Adipocyte (in vitro differentiated cells): ENCODE measurements at regions not wholly inside any gene's neighbourhood (a gene's known extent, or its start where the extent isn't known, plus 50 kb on each side); places are given as distances from the start of the nearest gene placed in this dataset.
"Not testable (repeated sequence)": the region's sequence is repeated elsewhere in the genome, so short reads cannot be mapped to it uniquely, and the experiment has no call there.

ENCODE experiments used
- DNase-seq: peaks from one replicate; pipeline ENCODE4 v3.0.0-alpha.2; 2015; ENCODE audit warnings: low read depth
- H3K27me3 ChIP-seq: replicated peaks from 2 replicates; pipeline ENCODE4 v1.7.0; 2013; ENCODE audit warnings: mild to moderate bottlenecking, low read length, moderate library complexity; ENCODE audit not compliant: control insufficient read depth, insufficient read depth
- H3K36me3 ChIP-seq: 2 replicates; pipeline ENCODE4 v1.7.0; 2013; ENCODE audit warnings: low read length, mild to moderate bottlenecking, moderate library complexity; ENCODE audit not compliant: control insufficient read depth, insufficient read depth, severe bottlenecking
- H3K4me1 ChIP-seq: 2 replicates; pipeline ENCODE4 v1.7.0; 2013; ENCODE audit warnings: mild to moderate bottlenecking, low read length, moderate library complexity; ENCODE audit not compliant: control insufficient read depth, insufficient read depth
- H3K4me3 ChIP-seq: 2 replicates; pipeline ENCODE4 v1.7.0; 2013; ENCODE audit warnings: mild to moderate bottlenecking, low read length, moderate library complexity
- H3K9ac ChIP-seq: 2 replicates; pipeline ENCODE4 v1.7.0; 2013; ENCODE audit warnings: mild to moderate bottlenecking, low read length, moderate library complexity
- H3K9me3 ChIP-seq: 2 replicates; pipeline ENCODE4 v1.7.0; 2013; ENCODE audit warnings: mild to moderate bottlenecking, low read length, moderate library complexity; ENCODE audit not compliant: control insufficient read depth

DNA sequence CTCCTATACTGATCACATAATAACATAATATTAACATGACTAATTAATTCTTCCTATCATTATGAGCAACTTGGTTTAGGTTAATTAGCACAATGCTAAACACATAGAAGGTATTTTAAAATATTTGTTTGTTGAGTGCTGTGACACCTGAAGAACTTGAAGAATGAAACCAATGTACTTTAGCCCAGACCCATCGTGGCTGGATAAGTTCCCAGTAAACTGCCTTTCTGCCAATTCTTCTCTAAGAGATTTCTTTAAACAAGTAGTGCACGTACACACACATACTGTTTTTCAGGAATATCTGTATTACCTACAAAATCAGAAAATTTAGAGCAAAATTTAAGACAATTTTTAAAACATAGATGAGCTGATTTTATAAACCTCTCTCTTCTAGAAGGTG, 207.4 kb upstream of the SSTR1 start:
- Histone ChIP-seq H3K36me3 (no peaks in the 10 kb centered on the region), H3K27me3 (no peaks in the 10 kb centered on the region)
- no peak for DNase-seq

GRCh38 chr14:38001501-38001900, 206.2 kb upstream of the SSTR1 start:
- H3K36me3 ChIP-seq: no peaks in the 10 kb centered on the region
- no peak for DNase-seq
- H3K4me1 ChIP-seq: no peaks in the 10 kb centered on the region
- H3K9ac ChIP-seq: no peak overlapping the region
- H3K9me3 ChIP-seq: no peaks in the 10 kb centered on the region
- no peak overlapping the region for H3K4me3 ChIP-seq
- H3K27me3 ChIP-seq: no peaks in the 10 kb centered on the region

More for the DNA sequence above, 207.4 kb upstream of the SSTR1 start:
- Histone ChIP-seq H3K9ac (no peak overlapping the region), H3K4me1 (no peaks in the 10 kb centered on the region), H3K9me3 (no peaks in the 10 kb centered on the region), H3K4me3 (no peak overlapping the region)

- H3K9me3 ChIP-seq: no peaks in the 10 kb centered on the region
- H3K9ac ChIP-seq: no peak overlapping the region
- H3K36me3 ChIP-seq: no peaks in the 10 kb centered on the region
- no peak for DNase-seq
- no peak overlapping the region for H3K4me3 ChIP-seq
- no peaks in the 10 kb centered on the region for H3K27me3 ChIP-seq
- no peaks in the 10 kb centered on the region for H3K4me1 ChIP-seq
These were observed 203.7 kb upstream of the SSTR1 start for GRCh38 chr14:38003746-38004609.

GRCh38 chr14:38004610-38004879, 203.2 kb upstream of the SSTR1 start:
- H3K4me3 ChIP-seq: no peak overlapping the region
- H3K36me3 ChIP-seq: no peaks in the 10 kb centered on the region
- no peaks in the 10 kb centered on the region for H3K9me3 ChIP-seq
- H3K4me1 ChIP-seq: no peaks in the 10 kb centered on the region
- H3K27me3 ChIP-seq: no peaks in the 10 kb centered on the region
- H3K9ac ChIP-seq: no peak overlapping the region
- no peak for DNase-seq

- H3K9me3 ChIP-seq: peaks cover 14% of the 10 kb centered on the region
- DNase-seq, H3K36me3 ChIP-seq: not testable (repeated sequence)
These were observed 196.5 kb upstream of the SSTR1 start for GRCh38 chr14:38011156-38011555.

DNA sequence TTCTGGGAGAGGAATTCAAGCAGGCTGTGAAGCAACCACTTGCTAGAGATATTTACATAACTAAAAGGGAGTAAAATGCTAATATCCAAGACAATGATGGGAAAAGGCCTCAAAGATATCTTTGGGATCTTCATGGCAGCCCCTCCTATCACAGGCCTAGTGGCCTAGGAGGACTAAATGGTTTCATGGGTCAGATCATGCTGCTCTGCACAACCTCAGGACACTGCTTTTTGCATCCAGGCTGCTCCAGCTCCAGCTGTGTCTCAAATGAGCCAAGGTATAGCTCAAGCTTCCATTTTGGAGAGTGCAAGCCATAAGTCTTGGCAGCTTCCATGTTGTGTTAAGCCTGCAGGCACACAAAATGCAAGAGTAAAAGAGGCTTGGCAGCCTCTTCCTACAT, 195.6 kb upstream of the SSTR1 start:
- peaks cover 14% of the 10 kb centered on the region for H3K9me3 ChIP-seq
- no peaks in the 10 kb centered on the region for H3K4me1 ChIP-seq
- H3K36me3 ChIP-seq: no peaks in the 10 kb centered on the region
- no peak for DNase-seq
- H3K27me3 ChIP-seq: no peaks in the 10 kb centered on the region
- H3K9ac ChIP-seq: no peak overlapping the region
- no peak overlapping the region for H3K4me3 ChIP-seq

More at GRCh38 chr14:38011156-38011555, 196.5 kb upstream of the SSTR1 start:
- not testable (repeated sequence) for H3K4me3 ChIP-seq, H3K4me1 ChIP-seq, H3K9ac ChIP-seq, H3K27me3 ChIP-seq

DNA sequence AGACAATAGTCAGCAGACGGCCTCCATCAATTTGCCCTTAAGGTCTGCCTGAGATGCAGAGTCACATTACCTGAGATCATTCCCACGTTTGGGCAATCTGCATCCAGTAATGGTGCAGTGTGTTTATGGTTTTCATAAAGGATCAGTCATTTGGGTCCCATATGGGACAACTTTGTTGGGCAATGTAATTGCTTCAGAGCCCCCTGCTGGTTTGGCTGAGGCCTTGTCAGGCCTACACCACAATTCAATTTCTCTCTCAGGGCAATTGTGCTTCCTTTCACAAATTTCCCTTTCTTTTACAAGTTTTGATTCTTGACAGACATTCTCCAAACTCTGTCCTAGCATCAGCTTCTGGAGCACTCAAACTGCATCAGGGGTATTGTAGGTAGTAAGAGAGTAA, 191.2 kb upstream of the SSTR1 start:
- Histone ChIP-seq H3K27me3 (no peaks in the 10 kb centered on the region), H3K9ac (no peak overlapping the region), H3K4me3 (no peak overlapping the region), H3K9me3 (peaks cover 11% of the 10 kb centered on the region), H3K4me1 (no peaks in the 10 kb centered on the region), H3K36me3 (no peaks in the 10 kb centered on the region)
- DNase-seq: no peak

DNA sequence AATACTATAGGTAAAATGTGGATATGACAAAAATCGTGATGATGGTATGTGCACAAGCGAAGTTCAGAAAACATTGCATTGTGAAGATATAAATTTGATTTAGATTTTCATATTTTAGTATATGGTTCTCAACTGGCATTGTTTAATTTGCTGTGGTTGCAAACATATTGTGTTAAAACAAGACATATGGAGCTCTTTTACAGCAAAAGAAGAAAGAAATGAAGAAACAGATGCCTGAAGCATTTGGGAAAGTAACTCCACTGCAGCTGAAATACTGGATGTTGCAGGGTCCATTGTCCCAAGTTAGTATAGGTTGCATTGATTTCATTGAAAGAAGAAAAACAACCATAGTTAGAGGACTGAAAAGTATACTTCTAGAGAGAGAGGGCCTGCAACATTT, 185.8 kb upstream of the SSTR1 start:
- no peak overlapping the region for H3K9ac ChIP-seq
- DNase-seq: no peak
- peaks cover 21% of the 10 kb centered on the region for H3K9me3 ChIP-seq
- no peaks in the 10 kb centered on the region for H3K36me3 ChIP-seq
- H3K4me3 ChIP-seq: no peak overlapping the region
- no peaks in the 10 kb centered on the region for H3K4me1 ChIP-seq
- no peaks in the 10 kb centered on the region for H3K27me3 ChIP-seq

DNA sequence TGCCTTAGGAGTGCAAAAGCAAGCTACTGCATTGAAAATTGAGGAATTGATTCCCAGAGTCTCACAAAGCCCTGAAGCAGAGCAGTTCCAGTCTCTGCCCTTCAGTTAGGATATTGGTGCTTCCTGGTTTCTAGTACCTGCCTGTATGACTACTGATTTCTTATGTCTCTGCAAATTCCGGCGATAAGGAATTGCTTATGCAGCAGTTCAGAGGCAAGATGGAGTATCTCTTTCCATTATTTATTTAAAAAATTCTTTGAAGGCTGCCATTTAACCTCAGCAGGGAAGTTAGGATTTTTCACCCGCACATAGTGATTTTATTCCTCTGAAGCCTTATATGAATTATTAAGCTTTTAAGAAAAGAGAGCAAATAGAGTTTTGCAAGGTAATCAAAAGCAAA, 184.9 kb upstream of the SSTR1 start:
- no peak overlapping the region for H3K9ac ChIP-seq
- no peaks in the 10 kb centered on the region for H3K27me3 ChIP-seq
- no peaks in the 10 kb centered on the region for H3K36me3 ChIP-seq
- DNase-seq: no peak
- no peak overlapping the region for H3K4me3 ChIP-seq
- no peaks in the 10 kb centered on the region for H3K4me1 ChIP-seq
- peaks cover 21% of the 10 kb centered on the region for H3K9me3 ChIP-seq

DNA sequence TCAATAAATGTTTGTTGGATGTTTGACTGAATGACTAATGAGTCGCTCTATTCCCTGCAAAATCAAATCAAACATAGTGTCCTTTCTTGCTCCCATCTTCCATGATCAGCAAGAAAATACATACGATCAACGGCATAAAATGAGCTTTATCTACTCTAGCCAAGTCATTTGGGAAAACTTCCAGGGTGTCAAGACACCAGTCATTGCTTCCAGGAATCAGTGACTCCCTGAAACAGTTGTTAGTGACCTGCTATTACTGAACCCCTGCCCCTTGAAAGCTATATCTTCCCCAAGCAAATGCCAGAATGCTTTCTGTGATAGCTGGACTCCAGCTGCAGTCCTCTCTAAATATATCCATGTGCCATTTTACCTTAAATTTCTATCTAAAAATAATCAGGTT, 169.5 kb upstream of the SSTR1 start:
- no peaks in the 10 kb centered on the region for H3K27me3 ChIP-seq
- no peak for DNase-seq
- no peak overlapping the region for H3K4me3 ChIP-seq
- H3K36me3 ChIP-seq: no peaks in the 10 kb centered on the region
- H3K9ac ChIP-seq: no peak overlapping the region
- H3K4me1 ChIP-seq: peaks cover 11% of the 10 kb centered on the region
- H3K9me3 ChIP-seq: no peaks in the 10 kb centered on the region

GRCh38 chr14:38038986-38039385, 168.7 kb upstream of the SSTR1 start:
- peaks cover 11% of the 10 kb centered on the region for H3K4me1 ChIP-seq
- H3K27me3 ChIP-seq: no peaks in the 10 kb centered on the region
- H3K4me3 ChIP-seq: no peak overlapping the region
- H3K9me3 ChIP-seq: no peaks in the 10 kb centered on the region
- no peak overlapping the region for H3K9ac ChIP-seq
- DNase-seq: no peak
- H3K36me3 ChIP-seq: no peaks in the 10 kb centered on the region

- Histone ChIP-seq H3K9ac (no peak overlapping the region), H3K9me3 (no peaks in the 10 kb centered on the region), H3K27me3 (no peaks in the 10 kb centered on the region), H3K4me3 (no peak overlapping the region), H3K36me3 (no peaks in the 10 kb centered on the region), H3K4me1 (peaks cover 11% of the 10 kb centered on the region)
- DNase-seq: peak; percentile 37
These were observed 168.2 kb upstream of the SSTR1 start for GRCh38 chr14:38039496-38039895.
